CD14-positive monocyte (primary cell): ENCODE measurements at regions not wholly inside any gene's neighbourhood (a gene's known extent, or its start where the extent isn't known, plus 50 kb on each side); places are given as distances from the start of the nearest gene placed in this dataset.
A peak's percentile ranks its signal among the peaks of the same experiment; 100 is the strongest.

Source experiments
- DNase-seq, 3 donors: peaks; one replicate each; pipeline ENCODE4 v3.0.0-alpha.2; 2011 to 2022
- H2AFZ ChIP-seq: 2 replicates; pipeline ENCODE4 v1.6.0; 2012; ENCODE audit warnings: mild to moderate bottlenecking, low read depth, low read length, inconsistent platforms; ENCODE audit not compliant: insufficient read depth, poor library complexity, severe bottlenecking
- H3K27ac ChIP-seq, 2 donors: 1 replicate in 1 of 2; 2 replicates in 1 of 2; pipeline ENCODE4 v1.5.1; 2012 to 2013; ENCODE audit warnings: low read length in 2 of 2, control low read depth in 1 of 2, inconsistent platforms in 1 of 2, low read depth in 1 of 2, mild to moderate bottlenecking in 1 of 2
- H3K27me3 ChIP-seq, 2 donors: one replicate each; pipeline versions ENCODE4 v1.6.0 to v1.6.1; 2011 to 2013; ENCODE audit warnings: low read length in 2 of 2; ENCODE audit not compliant: control insufficient read depth in 2 of 2, insufficient read depth in 2 of 2
- H3K36me3 ChIP-seq, 2 donors: replicated peaks in 1 of 2; 1 replicate in 1 of 2; 2 replicates in 1 of 2; pipeline versions ENCODE4 v1.5.1 to v1.6.1; 2012 to 2013; ENCODE audit warnings: low read length in 2 of 2, control low read depth in 1 of 2, inconsistent platforms in 1 of 2, mild to moderate bottlenecking in 1 of 2; ENCODE audit not compliant: insufficient read depth in 2 of 2, control insufficient read depth in 1 of 2
- H3K4me1 ChIP-seq, 2 donors: 1 replicate in 1 of 2; 2 replicates in 1 of 2; pipeline versions ENCODE4 v1.5.1 to v1.6.1; 2012 to 2013; ENCODE audit warnings: low read length in 2 of 2, control low read depth in 1 of 2, inconsistent platforms in 1 of 2, mild to moderate bottlenecking in 1 of 2, moderate library complexity in 1 of 2; ENCODE audit not compliant: insufficient read depth in 2 of 2, control insufficient read depth in 1 of 2
- H3K4me2 ChIP-seq: replicated peaks from 2 replicates; pipeline ENCODE3; 2012; ENCODE audit warnings: low read length, moderate library complexity, mild to moderate bottlenecking; ENCODE audit not compliant: poor library complexity, severe bottlenecking; ENCODE audit errors: extremely low read depth
- H3K4me3 ChIP-seq, 3 experiments: fragments of 200-600 bp in 1 of 3; sonication (generic) in 1 of 3; replicated peaks in 1 of 3; 1 replicate in 2 of 3; 2 replicates in 1 of 3; pipeline ENCODE4 v1.5.1; 2011 to 2013; ENCODE audit warnings: low read length in 3 of 3, mild to moderate bottlenecking in 3 of 3, control low read depth in 2 of 3, low read depth in 2 of 3, inconsistent platforms in 1 of 3, moderate library complexity in 1 of 3
- H3K79me2 ChIP-seq: 2 replicates; pipeline ENCODE4 v1.6.0; 2012; ENCODE audit warnings: mild to moderate bottlenecking, control low read depth, inconsistent platforms, low read length, moderate library complexity; ENCODE audit not compliant: insufficient read depth
- H3K9ac ChIP-seq: 2 replicates; pipeline ENCODE4 v1.6.0; 2017; ENCODE audit warnings: low read length, mild to moderate bottlenecking; ENCODE audit not compliant: insufficient read depth, poor library complexity, severe bottlenecking
- H3K9me3 ChIP-seq, 2 donors: replicated peaks in 1 of 2; 1 replicate in 1 of 2; 2 replicates in 1 of 2; pipeline versions ENCODE4 v1.5.1 to v1.6.1; 2012 to 2013; ENCODE audit warnings: low read length in 2 of 2, control low read depth in 1 of 2; ENCODE audit not compliant: control insufficient read depth in 1 of 2, insufficient read depth in 1 of 2
- H4K20me1 ChIP-seq: 2 replicates; pipeline ENCODE4 v1.6.0; 2012; ENCODE audit warnings: mild to moderate bottlenecking, low read length, control low read depth, moderate library complexity; ENCODE audit not compliant: insufficient read depth
- H3K27ac Mint-ChIP-seq, 7 donors: one replicate each; pipeline ENCODE4 v1.8.0; 2020; ENCODE audit warnings: mild to moderate bottlenecking in 7 of 7, mixed read lengths in 7 of 7, moderate library complexity in 6 of 7, inconsistent platforms in 2 of 7
- H3K27me3 Mint-ChIP-seq, 3 donors: one replicate each; pipeline ENCODE4 v1.8.0; 2021 to 2022; ENCODE audit warnings: low read depth in 3 of 3, mild to moderate bottlenecking in 3 of 3, mixed read lengths in 3 of 3, moderate library complexity in 3 of 3, inconsistent platforms in 1 of 3
- H3K36me3 Mint-ChIP-seq, 2 donors: one replicate each; pipeline ENCODE4 v1.8.0; 2020; ENCODE audit warnings: mixed read lengths in 2 of 2, inconsistent platforms in 1 of 2, mild to moderate bottlenecking in 1 of 2
- H3K4me1 Mint-ChIP-seq: one replicate; pipeline ENCODE4 v1.8.0; 2020; ENCODE audit warnings: mild to moderate bottlenecking, mixed read lengths
- H3K4me3 Mint-ChIP-seq, 2 donors: one replicate each; pipeline ENCODE4 v1.8.0; 2020; ENCODE audit warnings: mild to moderate bottlenecking in 2 of 2, mixed read lengths in 2 of 2, moderate library complexity in 1 of 2
- H3K9me3 Mint-ChIP-seq, 7 donors: one replicate each; pipeline ENCODE4 v1.8.0; 2020 to 2022; ENCODE audit warnings: mixed read lengths in 7 of 7, mild to moderate bottlenecking in 6 of 7, moderate library complexity in 6 of 7, inconsistent platforms in 2 of 7
- WGBS: methylation state at CpG from one replicate; pipeline ENCODE4 v1.1.5; 2013; ENCODE audit warnings: missing lambda C conversion rate; ENCODE audit not compliant: insufficient coverage; 5-methylcytosine and 5-hydroxymethylcytosine counted together
- intact Hi-C, 2 donors: fragments of 100-400 bp; cut with micrococcal nuclease; formaldehyde crosslinking; loops; one replicate each; pipeline versions ENCODE4 v1.15.0 to v1.15.1; 2023
- TF ChIP-seq, protein P1 (sequence below): fragments of 200-600 bp; IDR thresholded peaks from one replicate; pipeline ENCODE4 v1.8.0; 2022; ENCODE audit warnings: antibody characterized with exemption, mild to moderate bottlenecking

DNA sequence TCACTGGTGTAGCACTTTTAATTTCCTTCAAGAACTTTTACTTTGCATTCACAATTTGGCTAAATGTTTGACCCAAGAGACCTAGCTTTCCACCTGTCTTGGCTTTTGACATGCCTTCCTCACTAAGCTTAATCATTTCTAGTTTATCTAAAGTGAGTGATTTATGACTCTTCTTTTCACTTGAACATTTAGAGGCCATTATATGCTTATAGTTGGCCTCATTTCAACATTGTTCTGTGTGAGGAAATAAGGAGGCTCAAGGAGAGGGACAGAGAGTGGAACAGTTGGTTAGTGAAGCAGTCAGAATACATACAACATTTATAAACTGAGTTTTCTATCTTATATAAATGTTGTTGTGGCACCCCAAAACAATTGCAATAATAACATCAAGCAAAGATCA lies 489.3 kb upstream of the CDH2 start:
- intact Hi-C loops = no loop called here
- no peaks in the 10 kb centered on the region for H4K20me1 ChIP-seq
- H3K36me3 ChIP-seq = no peaks in the 10 kb centered on the region
- H3K4me2 ChIP-seq = no peak overlapping the region
- H3K27me3 Mint-ChIP-seq = no peaks in the 10 kb centered on the region
- DNase-seq = no peak
- H3K36me3 Mint-ChIP-seq = no peaks in the 10 kb centered on the region
- H3K4me1 Mint-ChIP-seq = no peaks in the 10 kb centered on the region
- TF ChIP-seq, protein P1, sequence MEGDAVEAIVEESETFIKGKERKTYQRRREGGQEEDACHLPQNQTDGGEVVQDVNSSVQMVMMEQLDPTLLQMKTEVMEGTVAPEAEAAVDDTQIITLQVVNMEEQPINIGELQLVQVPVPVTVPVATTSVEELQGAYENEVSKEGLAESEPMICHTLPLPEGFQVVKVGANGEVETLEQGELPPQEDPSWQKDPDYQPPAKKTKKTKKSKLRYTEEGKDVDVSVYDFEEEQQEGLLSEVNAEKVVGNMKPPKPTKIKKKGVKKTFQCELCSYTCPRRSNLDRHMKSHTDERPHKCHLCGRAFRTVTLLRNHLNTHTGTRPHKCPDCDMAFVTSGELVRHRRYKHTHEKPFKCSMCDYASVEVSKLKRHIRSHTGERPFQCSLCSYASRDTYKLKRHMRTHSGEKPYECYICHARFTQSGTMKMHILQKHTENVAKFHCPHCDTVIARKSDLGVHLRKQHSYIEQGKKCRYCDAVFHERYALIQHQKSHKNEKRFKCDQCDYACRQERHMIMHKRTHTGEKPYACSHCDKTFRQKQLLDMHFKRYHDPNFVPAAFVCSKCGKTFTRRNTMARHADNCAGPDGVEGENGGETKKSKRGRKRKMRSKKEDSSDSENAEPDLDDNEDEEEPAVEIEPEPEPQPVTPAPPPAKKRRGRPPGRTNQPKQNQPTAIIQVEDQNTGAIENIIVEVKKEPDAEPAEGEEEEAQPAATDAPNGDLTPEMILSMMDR = no peak
- H3K9ac ChIP-seq = no peak overlapping the region
- H3K4me3 Mint-ChIP-seq = no peak overlapping the region
- no peaks in the 10 kb centered on the region for H3K79me2 ChIP-seq
- no peaks in the 10 kb centered on the region for H3K9me3 ChIP-seq
- H3K4me3 ChIP-seq = no peak overlapping the region
- peaks cover 0 to 4% (median 2%) of the 10 kb centered on the region in 7 donors for H3K9me3 Mint-ChIP-seq
- no peaks in the 10 kb centered on the region for H3K27me3 ChIP-seq
- no peak overlapping the region for H3K27ac ChIP-seq
- peak overlapping the region in 1 of 7 donors; percentile 63 for H3K27ac Mint-ChIP-seq
- no peaks in the 10 kb centered on the region for H3K4me1 ChIP-seq
- no peak overlapping the region for H2AFZ ChIP-seq

GRCh38 chr18:28657961-28658360 lies 481.0 kb upstream of the CDH2 start:
- no peaks in the 10 kb centered on the region for H3K27me3 ChIP-seq
- Mint-ChIP-seq H3K27me3 (no peaks in the 10 kb centered on the region), H3K4me1 (no peaks in the 10 kb centered on the region), H3K27ac (no peak overlapping the region), H3K4me3 (no peak overlapping the region), H3K9me3 (peaks cover 0 to 12% (median 6%) of the 10 kb centered on the region in 7 donors), H3K36me3 (no peaks in the 10 kb centered on the region)
- H3K79me2 ChIP-seq = no peaks in the 10 kb centered on the region
- TF ChIP-seq, protein P1 = no peak
- intact Hi-C loops = no loop called here
- no CpG with 5 or more reads among the region's 1 CpG for WGBS
- no peak for DNase-seq
- no peaks in the 10 kb centered on the region for H4K20me1 ChIP-seq
- no peak overlapping the region for H3K27ac ChIP-seq
- no peak overlapping the region for H3K4me3 ChIP-seq
- H3K36me3 ChIP-seq = no peaks in the 10 kb centered on the region
- no peaks in the 10 kb centered on the region for H3K4me1 ChIP-seq
- H2AFZ ChIP-seq = no peak overlapping the region
- no peak overlapping the region for H3K9ac ChIP-seq
- peaks cover 3 to 7% of the 10 kb centered on the region in 2 donors for H3K9me3 ChIP-seq
- H3K4me2 ChIP-seq = no peak overlapping the region
